ENCODE measurements at regions not wholly inside any gene's neighbourhood (a gene's known extent, or its start where the extent isn't known, plus 50 kb on each side); places are given as distances from the start of the nearest gene placed in this dataset.
A peak's percentile ranks its signal among the peaks of the same experiment; 100 is the strongest.

DNA sequence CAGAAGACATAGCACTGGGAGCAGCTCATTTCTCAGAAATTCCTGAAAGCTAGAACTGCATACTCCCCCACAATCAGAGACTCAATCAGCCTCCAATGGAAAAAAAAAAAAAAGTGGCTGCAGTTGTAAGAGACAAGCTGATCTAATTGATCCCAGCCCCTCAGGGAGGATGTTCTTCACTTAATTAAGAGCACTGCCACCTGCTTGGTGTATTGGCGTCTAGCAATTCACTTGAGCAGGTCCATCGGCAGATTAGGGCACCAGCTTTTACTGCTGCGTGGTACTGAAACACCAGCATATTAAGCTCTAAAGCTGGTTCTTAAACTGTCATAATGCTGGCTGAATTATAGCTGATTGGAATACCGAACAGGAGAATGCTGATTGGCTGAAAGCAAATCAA lies 1890.1 kb upstream of the WWC1 start:
- Mint-ChIP-seq H3K9me3 (peaks cover under 1% of the 10 kb centered on the region; the same call in 1 of the 2 replicates), H3K4me1 (peaks cover 9% of the 10 kb centered on the region), H3K36me3 (no peaks in the 10 kb centered on the region), H3K27ac (no peak overlapping the region), H3K4me3 (no peak overlapping the region), H3K27me3 (ENCODE audit: low read depth) (no peaks in the 10 kb centered on the region)
- DNase-seq (ENCODE audit: low spot score) = no peak
- ChIA-PET CTCF (interaction anchor here (1.2 to 1.3 kb wide), 2 partner anchors 59 to 629 kb away, joined by 3 to 5 read pairs; no protein-coding TSS in a partner anchor), POLR2A (no interaction called here)
- ATAC-seq = no peak
- no peak for TF ChIP-seq ZNF671 (CRISPR knock-in tag; IDR thresholded peaks at IDR 0.05)
- no peak for TF ChIP-seq PRRX2 (CRISPR knock-in tag; IDR thresholded peaks at IDR 0.05)
- TF ChIP-seq, protein P1, sequence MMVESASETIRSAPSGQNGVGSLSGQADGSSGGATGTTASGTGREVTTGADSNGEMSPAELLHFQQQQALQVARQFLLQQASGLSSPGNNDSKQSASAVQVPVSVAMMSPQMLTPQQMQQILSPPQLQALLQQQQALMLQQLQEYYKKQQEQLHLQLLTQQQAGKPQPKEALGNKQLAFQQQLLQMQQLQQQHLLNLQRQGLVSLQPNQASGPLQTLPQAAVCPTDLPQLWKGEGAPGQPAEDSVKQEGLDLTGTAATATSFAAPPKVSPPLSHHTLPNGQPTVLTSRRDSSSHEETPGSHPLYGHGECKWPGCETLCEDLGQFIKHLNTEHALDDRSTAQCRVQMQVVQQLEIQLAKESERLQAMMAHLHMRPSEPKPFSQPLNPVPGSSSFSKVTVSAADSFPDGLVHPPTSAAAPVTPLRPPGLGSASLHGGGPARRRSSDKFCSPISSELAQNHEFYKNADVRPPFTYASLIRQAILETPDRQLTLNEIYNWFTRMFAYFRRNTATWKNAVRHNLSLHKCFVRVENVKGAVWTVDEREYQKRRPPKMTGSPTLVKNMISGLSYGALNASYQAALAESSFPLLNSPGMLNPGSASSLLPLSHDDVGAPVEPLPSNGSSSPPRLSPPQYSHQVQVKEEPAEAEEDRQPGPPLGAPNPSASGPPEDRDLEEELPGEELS (CRISPR knock-in tag; IDR thresholded peaks at IDR 0.05) = no peak
- TF ChIP-seq ZMAT4 (CRISPR knock-in tag; IDR thresholded peaks at IDR 0.05) = no peak
- no peak for TF ChIP-seq CREM (CRISPR knock-in tag; IDR thresholded peaks at IDR 0.05)
- TF ChIP-seq, protein P2, sequence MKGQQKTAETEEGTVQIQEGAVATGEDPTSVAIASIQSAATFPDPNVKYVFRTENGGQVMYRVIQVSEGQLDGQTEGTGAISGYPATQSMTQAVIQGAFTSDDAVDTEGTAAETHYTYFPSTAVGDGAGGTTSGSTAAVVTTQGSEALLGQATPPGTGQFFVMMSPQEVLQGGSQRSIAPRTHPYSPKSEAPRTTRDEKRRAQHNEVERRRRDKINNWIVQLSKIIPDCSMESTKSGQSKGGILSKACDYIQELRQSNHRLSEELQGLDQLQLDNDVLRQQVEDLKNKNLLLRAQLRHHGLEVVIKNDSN (CRISPR knock-in tag; IDR thresholded peaks at IDR 0.05) = no peak
- TF ChIP-seq ZNF281 (CRISPR knock-in tag; IDR thresholded peaks at IDR 0.05) = no peak
- no peak for TF ChIP-seq NFATC4 (CRISPR knock-in tag; IDR thresholded peaks at IDR 0.05)
- no peak for TF ChIP-seq JAZF1 (CRISPR knock-in tag; IDR thresholded peaks at IDR 0.05)
- TF ChIP-seq ZNF121 (CRISPR knock-in tag; IDR thresholded peaks at IDR 0.05) = no peak
- no peak for TF ChIP-seq RELA (CRISPR knock-in tag; IDR thresholded peaks at IDR 0.05; ENCODE audit: borderline replicate concordance)
- no peak for TF ChIP-seq NR3C1 (CRISPR knock-in tag; conservative IDR thresholded peaks at IDR 0.05; ENCODE audit: low read depth)
- no peak for TF ChIP-seq PRDM15 (CRISPR knock-in tag; IDR thresholded peaks at IDR 0.05)
- TF ChIP-seq TEAD4 (CRISPR knock-in tag; IDR thresholded peaks at IDR 0.05) = no peak
- TF ChIP-seq NR2C2 (CRISPR knock-in tag; IDR thresholded peaks at IDR 0.05) = no peak
- no peak for TF ChIP-seq GABPB1 (CRISPR knock-in tag; IDR thresholded peaks at IDR 0.05)

GRCh38 chr5:166412191-166412590 lies 1879.3 kb upstream of the WWC1 start:
- ChIA-PET POLR2A (no interaction called here), CTCF (no interaction called here)
- Mint-ChIP-seq H3K4me3 (no peak overlapping the region), H3K36me3 (peaks cover 8% of the 10 kb centered on the region), H3K4me1 (peaks cover 23% of the 10 kb centered on the region), H3K9me3 (peaks cover 10% of the 10 kb centered on the region), H3K27ac (no peak overlapping the region), H3K27me3 (ENCODE audit: low read depth) (no peaks in the 10 kb centered on the region)
- DNase-seq (ENCODE audit: low spot score) (no peak), ATAC-seq (peak; percentile 57)
- TF ChIP-seq ZSCAN18 (CRISPR knock-in tag; IDR thresholded peaks at IDR 0.05) (no peak), MYBL2 (CRISPR knock-in tag; IDR thresholded peaks at IDR 0.05) (no peak), ETV6 (CRISPR knock-in tag; IDR thresholded peaks at IDR 0.05) (no peak), ZNF425 (CRISPR knock-in tag; conservative IDR thresholded peaks at IDR 0.05) (no peak), ZNF232 (CRISPR knock-in tag; IDR thresholded peaks at IDR 0.05) (no peak)
- TF ChIP-seq, protein P1 (CRISPR knock-in tag; IDR thresholded peaks at IDR 0.05) = no peak
